ENCODE measurements at regions not wholly inside any gene's neighbourhood (a gene's known extent, or its start where the extent isn't known, plus 50 kb on each side); places are given as distances from the start of the nearest gene placed in this dataset.

- no peaks in the 10 kb centered on the region for H3F3A ChIP-seq (ENCODE audit: control insufficient read depth, insufficient read depth)
- H3K9me2 ChIP-seq (replicated peaks; ENCODE audit: control insufficient read depth, low read length), result no peaks in the 10 kb centered on the region
- TF ChIP-seq CTCF (IDR thresholded peaks at IDR 0.05; ENCODE audit: low read depth, low read length, poor library complexity, severe bottlenecking) (no peak), EZH2phosphoT487 (IDR thresholded peaks at IDR 0.05; ENCODE audit: borderline replicate concordance, low read length) (no peak)
- H3K36me3 ChIP-seq (ENCODE audit: control insufficient read depth, low read length), result no peaks in the 10 kb centered on the region
- no peak overlapping the region for H3K4me2 ChIP-seq (ENCODE audit: low read length)
- H3K9me3 ChIP-seq (ENCODE audit: control insufficient read depth, insufficient read depth, low read length), result no peaks in the 10 kb centered on the region
- H3K4me3 ChIP-seq (ENCODE audit: low read length), result no peak overlapping the region
- H4K20me1 ChIP-seq (ENCODE audit: control insufficient read depth, insufficient read depth, low read depth, low read length), result no peaks in the 10 kb centered on the region
- no peak overlapping the region for H3K27ac ChIP-seq (ENCODE audit: low read depth, low read length)
- no peaks in the 10 kb centered on the region for H3K4me1 ChIP-seq (ENCODE audit: control insufficient read depth, low read length)
- no peaks in the 10 kb centered on the region; the same call in 1 of the 2 replicates for H3K27me3 ChIP-seq (ENCODE audit: control insufficient read depth, low read length)
- H3K79me2 ChIP-seq (ENCODE audit: control insufficient read depth, low read length), result no peaks in the 10 kb centered on the region
Observed at GRCh38 chr1:115191691-115192090, 102.4 kb upstream of the TSPAN2 start.

GRCh38 chr1:115190540-115191170 is 101.4 kb upstream of the TSPAN2 start:
- H3K27ac ChIP-seq (ENCODE audit: low read depth, low read length), result no peak overlapping the region
- H3K79me2 ChIP-seq (ENCODE audit: control insufficient read depth, low read length), result no peaks in the 10 kb centered on the region
- H3K4me2 ChIP-seq (ENCODE audit: low read length), result no peak overlapping the region
- H3K4me3 ChIP-seq (ENCODE audit: low read length), result no peak overlapping the region
- H3K9me3 ChIP-seq (ENCODE audit: control insufficient read depth, insufficient read depth, low read length), result no peaks in the 10 kb centered on the region
- H3K9me2 ChIP-seq (replicated peaks; ENCODE audit: control insufficient read depth, low read length), result no peaks in the 10 kb centered on the region
- no peaks in the 10 kb centered on the region for H3F3A ChIP-seq (ENCODE audit: control insufficient read depth, insufficient read depth)
- H4K20me1 ChIP-seq (ENCODE audit: control insufficient read depth, insufficient read depth, low read depth, low read length), result no peaks in the 10 kb centered on the region
- no peaks in the 10 kb centered on the region for H3K36me3 ChIP-seq (ENCODE audit: control insufficient read depth, low read length)
- no peaks in the 10 kb centered on the region for H3K4me1 ChIP-seq (ENCODE audit: control insufficient read depth, low read length)
- no peaks in the 10 kb centered on the region; the same call in 1 of the 2 replicates for H3K27me3 ChIP-seq (ENCODE audit: control insufficient read depth, low read length)
- no peak for TF ChIP-seq EZH2phosphoT487 (IDR thresholded peaks at IDR 0.05; ENCODE audit: borderline replicate concordance, low read length)
- TF ChIP-seq CTCF (IDR thresholded peaks at IDR 0.05; ENCODE audit: low read depth, low read length, poor library complexity, severe bottlenecking), result no peak

- TF ChIP-seq CTCF (IDR thresholded peaks at IDR 0.05; ENCODE audit: low read depth, low read length, poor library complexity, severe bottlenecking) (no peak), EZH2phosphoT487 (IDR thresholded peaks at IDR 0.05; ENCODE audit: borderline replicate concordance, low read length) (no peak)
- Histone ChIP-seq H3K9me3 (ENCODE audit: control insufficient read depth, insufficient read depth, low read length) (no peaks in the 10 kb centered on the region), H3F3A (ENCODE audit: control insufficient read depth, insufficient read depth) (no peaks in the 10 kb centered on the region), H3K27ac (ENCODE audit: low read depth, low read length) (no peak overlapping the region), H4K20me1 (ENCODE audit: control insufficient read depth, insufficient read depth, low read depth, low read length) (no peaks in the 10 kb centered on the region), H3K9me2 (replicated peaks; ENCODE audit: control insufficient read depth, low read length) (no peaks in the 10 kb centered on the region), H3K4me3 (ENCODE audit: low read length) (no peak overlapping the region), H3K4me2 (ENCODE audit: low read length) (no peak overlapping the region), H3K79me2 (ENCODE audit: control insufficient read depth, low read length) (no peaks in the 10 kb centered on the region), H3K36me3 (ENCODE audit: control insufficient read depth, low read length) (no peaks in the 10 kb centered on the region), H3K4me1 (ENCODE audit: control insufficient read depth, low read length) (no peaks in the 10 kb centered on the region), H3K27me3 (ENCODE audit: control insufficient read depth, low read length) (no peaks in the 10 kb centered on the region; the same call in 1 of the 2 replicates)
Observed at GRCh38 chr1:115189814-115190539, 100.7 kb upstream of the TSPAN2 start.

All from DOHH2 (cell line).